HepG2 (cell line): ENCODE measurements at regions not wholly inside any gene's neighbourhood (a gene's known extent, or its start where the extent isn't known, plus 50 kb on each side); places are given as distances from the start of the nearest gene placed in this dataset.

Experiments
- ATAC-seq: fragments of 200-7000 bp; cut with Tn5 transposase; 3 replicates; pipeline ENCODE4 v1.9.1; 2020; ENCODE audit warnings: mild to moderate bottlenecking, moderate library complexity
- BruUV-seq: library from RNA; stranded (reverse); fragments of 400-500 nt; replicated peaks from 2 replicates; lab custom pipeline; 2021; lab: Mats Ljungman, UMichigan
- CTCF ChIA-PET: fragments of 300-600 bp; formaldehyde crosslinking; extraction: SDS; loops from one replicate; lab custom pipeline; 2021; ENCODE audit warnings: low total read pairs, inconsistent platforms, low intra/inter-chr PET ratio; lab: Yijun Ruan, JAX
- POLR2A ChIA-PET: fragments of 350-600 bp; sonication (Branson Sonifier 250); formaldehyde crosslinking; loops from one replicate; lab custom pipeline; 2020; ENCODE audit warnings: antibody characterized with exemption, inconsistent platforms; lab: Yijun Ruan, JAX
- DNase-seq: peaks from one replicate; pipeline ENCODE4 v3.0.0-alpha.2; 2015; ENCODE audit warnings: low spot score
- FAIRE-seq: peaks from 3 replicates; lab custom pipeline; 2011; peaks lifted over from hg19 to GRCh38; lab: Jason Lieb, UNC
- H2AFZ ChIP-seq: one replicate; pipeline ENCODE4 v1.6.1; 2011; ENCODE audit warnings: low read length, inconsistent platforms
- H3K27ac ChIP-seq: fragments of 300-600 bp; 3 replicates; pipeline ENCODE4 v1.8.0; 2011; ENCODE audit warnings: mixed run types, mild to moderate bottlenecking, mixed read lengths, low read length, inconsistent platforms; ENCODE audit not compliant: insufficient read depth; ENCODE audit errors: extremely low read length
- H3K27me3 ChIP-seq, 2 experiments: fragments of 200-600 bp in 1 of 2; 2 replicates in 1 of 2; 3 replicates in 1 of 2; pipeline versions ENCODE4 v1.6.0 to v1.8.0; 2011; ENCODE audit warnings: low read length in 2 of 2, mild to moderate bottlenecking in 2 of 2, moderate library complexity in 2 of 2, inconsistent platforms in 1 of 2; ENCODE audit not compliant: insufficient read depth in 2 of 2, control insufficient read depth in 1 of 2
- H3K36me3 ChIP-seq, 2 experiments: fragments of 200-600 bp in 1 of 2; replicated peaks in 1 of 2; 2 replicates in 1 of 2; 3 replicates in 1 of 2; pipeline versions ENCODE4 v1.5.1 to v1.8.0; 2011; ENCODE audit warnings: low read length in 2 of 2, inconsistent platforms in 1 of 2; ENCODE audit not compliant: insufficient read depth in 2 of 2, control insufficient read depth in 1 of 2
- H3K4me1 ChIP-seq: 2 replicates; pipeline ENCODE4 v1.5.1; 2012; ENCODE audit warnings: low read length, inconsistent platforms; ENCODE audit not compliant: insufficient read depth
- H3K4me2 ChIP-seq: 2 replicates; pipeline ENCODE4 v1.6.0; 2011; ENCODE audit warnings: low read depth, low read length, inconsistent platforms
- H3K4me3 ChIP-seq, 3 experiments: fragments of 200-600 bp in 1 of 3; sonication (generic), shearing (Covaris generic) in 1 of 3; replicated peaks in 1 of 3; 2 replicates each; pipeline ENCODE4 v1.5.1; 2011 to 2016; ENCODE audit warnings: low read length in 3 of 3, inconsistent platforms in 2 of 3, low read depth in 2 of 3, mild to moderate bottlenecking in 2 of 3, control low read depth in 1 of 3, mixed read lengths in 1 of 3; ENCODE audit not compliant: insufficient read depth in 1 of 3
- H3K79me2 ChIP-seq: one replicate; pipeline ENCODE4 v1.6.1; 2011; ENCODE audit warnings: low read length, inconsistent platforms; ENCODE audit not compliant: insufficient read depth
- H3K9ac ChIP-seq: 2 replicates; pipeline ENCODE4 v1.6.0; 2011; ENCODE audit warnings: mild to moderate bottlenecking, low read depth, low read length, inconsistent platforms; ENCODE audit not compliant: insufficient read depth
- H3K9me3 ChIP-seq: 2 replicates; pipeline ENCODE4 v1.5.1; 2012; ENCODE audit warnings: mild to moderate bottlenecking, low read length
- H4K20me1 ChIP-seq: 2 replicates; pipeline ENCODE4 v1.6.0; 2011; ENCODE audit warnings: inconsistent platforms, mild to moderate bottlenecking, low read length, moderate library complexity; ENCODE audit not compliant: insufficient read depth
- MAFF ChIP-seq: IDR thresholded peaks from 2 replicates; pipeline ENCODE4 v1.6.1; 2011; ENCODE audit warnings: low read depth, low read length, improper control_type of control experiment
- MAFK ChIP-seq, 2 experiments: IDR thresholded peaks in 1 of 2; conservative IDR thresholded peaks in 1 of 2; 2 replicates each; pipeline ENCODE4 v1.6.1; 2011; ENCODE audit warnings: improper control_type of control experiment in 2 of 2, low read length in 2 of 2
- NONO ChIP-seq, 2 experiments: fragments of 450-650 bp in 1 of 2; sonication (generic) in 1 of 2; formaldehyde crosslinking in 1 of 2; IDR thresholded peaks in 1 of 2; conservative IDR thresholded peaks in 1 of 2; 2 replicates each; pipeline versions ENCODE4 v1.6.1 to v1.8.0; 2017 to 2022; ENCODE audit warnings: mild to moderate bottlenecking in 1 of 2, missing genetic modification reagents in 1 of 2, moderate library complexity in 1 of 2
- RFX3 ChIP-seq: IDR thresholded peaks from 2 replicates; pipeline ENCODE4 v1.6.1; 2016; ENCODE audit warnings: missing biosample characterization, missing genetic modification reagents
- SIN3A ChIP-seq: IDR thresholded peaks from 2 replicates; pipeline ENCODE4 v1.6.1; 2011; ENCODE audit warnings: low read depth, mild to moderate bottlenecking, control low read depth, low read length, borderline replicate concordance
- ZKSCAN8 ChIP-seq: IDR thresholded peaks from 2 replicates; pipeline ENCODE4 v1.6.1; 2016; ENCODE audit warnings: borderline replicate concordance, missing genetic modification reagents, missing compliant biosample characterization
- ZNF274 ChIP-seq: sonication (generic); formaldehyde crosslinking; IDR thresholded peaks from 2 replicates; pipeline ENCODE4 v1.5.1; 2020; ENCODE audit warnings: mild to moderate bottlenecking, missing genetic modification reagents
- ZNF431 ChIP-seq: sonication (generic); formaldehyde crosslinking; IDR thresholded peaks from 2 replicates; pipeline ENCODE4 v1.9.0; 2022; ENCODE audit warnings: missing genetic modification reagents, low read depth, mild to moderate bottlenecking, borderline replicate concordance
- ZSCAN29 ChIP-seq: sonication (generic); formaldehyde crosslinking; conservative IDR thresholded peaks from 2 replicates; pipeline ENCODE4 v1.4.0; 2020; ENCODE audit warnings: mild to moderate bottlenecking, missing genetic modification reagents
- in situ Hi-C: cut with HindIII; loops from 2 replicates; pipeline ENCODE4 v1.10.0; 2017; ENCODE audit warnings: low pct_unique_long_range_greater_than_20kb; ENCODE audit not compliant: extremely low pct_ligation_motif_present
- intact Hi-C: fragments of 100-400 bp; cut with micrococcal nuclease; formaldehyde crosslinking; loops from one replicate; pipeline ENCODE4 v1.10.0; 2022; ENCODE audit not compliant: unreplicated experiment
- TF ChIP-seq, protein P1 (sequence below): sonication (generic); formaldehyde crosslinking; IDR thresholded peaks from 2 replicates; pipeline ENCODE4 v1.4.0; 2020; ENCODE audit warnings: missing genetic modification reagents
- TF ChIP-seq, protein P2 (sequence below): sonication (generic); formaldehyde crosslinking; IDR thresholded peaks from 2 replicates; pipeline ENCODE4 v1.4.0; 2020; ENCODE audit warnings: mild to moderate bottlenecking, missing genetic modification reagents

DNA sequence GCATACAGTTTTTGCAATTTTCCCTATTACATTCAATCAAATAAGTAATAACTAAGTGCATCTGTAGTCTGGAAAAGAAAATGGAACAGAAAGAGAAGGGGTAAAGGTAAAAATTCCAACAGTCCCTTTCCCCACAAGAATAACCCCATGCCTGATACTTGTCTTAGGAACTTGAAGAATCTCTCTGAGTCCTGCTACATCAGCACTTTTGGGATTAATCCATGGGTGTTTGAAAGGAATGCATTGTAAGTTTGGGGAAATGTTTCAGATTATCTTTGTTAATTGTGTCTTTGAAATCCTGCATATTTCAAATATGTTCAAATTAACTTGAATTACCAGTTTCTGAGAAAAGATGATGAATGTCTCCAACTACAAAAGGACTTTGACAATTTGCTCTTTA, 667.3 kb upstream of the PRKX start:
- H4K20me1 ChIP-seq = no peaks in the 10 kb centered on the region
- no peak overlapping the region for H3K4me2 ChIP-seq
- ATAC-seq (no peak), DNase-seq (no peak), FAIRE-seq (no peak)
- POLR2A ChIA-PET = no interaction called here
- in situ Hi-C loops (no loop called here), intact Hi-C loops (no loop called here)
- H3K36me3 ChIP-seq = no peaks in the 10 kb centered on the region
- no peaks in the 10 kb centered on the region for H3K27me3 ChIP-seq
- H3K27ac ChIP-seq = no peak overlapping the region
- CTCF ChIA-PET = no interaction called here
- no peaks in the 10 kb centered on the region for H3K4me1 ChIP-seq
- no peak overlapping the region for H3K4me3 ChIP-seq
- H3K9me3 ChIP-seq = peaks cover 13% of the 10 kb centered on the region
- no TSS peak for BruUV-seq
- 0 out of 2 replicates have a peak, but pooled peaks have one; percentile 3 for TF ChIP-seq MAFF
- TF ChIP-seq, protein P1, sequence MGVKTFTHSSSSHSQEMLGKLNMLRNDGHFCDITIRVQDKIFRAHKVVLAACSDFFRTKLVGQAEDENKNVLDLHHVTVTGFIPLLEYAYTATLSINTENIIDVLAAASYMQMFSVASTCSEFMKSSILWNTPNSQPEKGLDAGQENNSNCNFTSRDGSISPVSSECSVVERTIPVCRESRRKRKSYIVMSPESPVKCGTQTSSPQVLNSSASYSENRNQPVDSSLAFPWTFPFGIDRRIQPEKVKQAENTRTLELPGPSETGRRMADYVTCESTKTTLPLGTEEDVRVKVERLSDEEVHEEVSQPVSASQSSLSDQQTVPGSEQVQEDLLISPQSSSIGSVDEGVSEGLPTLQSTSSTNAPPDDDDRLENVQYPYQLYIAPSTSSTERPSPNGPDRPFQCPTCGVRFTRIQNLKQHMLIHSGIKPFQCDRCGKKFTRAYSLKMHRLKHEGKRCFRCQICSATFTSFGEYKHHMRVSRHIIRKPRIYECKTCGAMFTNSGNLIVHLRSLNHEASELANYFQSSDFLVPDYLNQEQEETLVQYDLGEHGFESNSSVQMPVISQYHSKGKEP (CRISPR knock-in tag) = no peak
- no peak for TF ChIP-seq ZNF431 (CRISPR knock-in tag)
- peak in 1 of 2 experiments; percentile 38; a peak in 1 of 4 replicates for TF ChIP-seq MAFK (conservative IDR thresholded peaks at IDR 0.05 in 1 of 2, IDR thresholded peaks at IDR 0.05 in 1 of 2; ENCODE audit: low read length in 2 of 2)
- no peak for TF ChIP-seq ZNF274
- TF ChIP-seq ZSCAN29 (CRISPR knock-in tag) = no peak
- TF ChIP-seq ZKSCAN8 (CRISPR knock-in tag) = no peak
- no peak for TF ChIP-seq RFX3 (CRISPR knock-in tag)
- TF ChIP-seq, protein P2, sequence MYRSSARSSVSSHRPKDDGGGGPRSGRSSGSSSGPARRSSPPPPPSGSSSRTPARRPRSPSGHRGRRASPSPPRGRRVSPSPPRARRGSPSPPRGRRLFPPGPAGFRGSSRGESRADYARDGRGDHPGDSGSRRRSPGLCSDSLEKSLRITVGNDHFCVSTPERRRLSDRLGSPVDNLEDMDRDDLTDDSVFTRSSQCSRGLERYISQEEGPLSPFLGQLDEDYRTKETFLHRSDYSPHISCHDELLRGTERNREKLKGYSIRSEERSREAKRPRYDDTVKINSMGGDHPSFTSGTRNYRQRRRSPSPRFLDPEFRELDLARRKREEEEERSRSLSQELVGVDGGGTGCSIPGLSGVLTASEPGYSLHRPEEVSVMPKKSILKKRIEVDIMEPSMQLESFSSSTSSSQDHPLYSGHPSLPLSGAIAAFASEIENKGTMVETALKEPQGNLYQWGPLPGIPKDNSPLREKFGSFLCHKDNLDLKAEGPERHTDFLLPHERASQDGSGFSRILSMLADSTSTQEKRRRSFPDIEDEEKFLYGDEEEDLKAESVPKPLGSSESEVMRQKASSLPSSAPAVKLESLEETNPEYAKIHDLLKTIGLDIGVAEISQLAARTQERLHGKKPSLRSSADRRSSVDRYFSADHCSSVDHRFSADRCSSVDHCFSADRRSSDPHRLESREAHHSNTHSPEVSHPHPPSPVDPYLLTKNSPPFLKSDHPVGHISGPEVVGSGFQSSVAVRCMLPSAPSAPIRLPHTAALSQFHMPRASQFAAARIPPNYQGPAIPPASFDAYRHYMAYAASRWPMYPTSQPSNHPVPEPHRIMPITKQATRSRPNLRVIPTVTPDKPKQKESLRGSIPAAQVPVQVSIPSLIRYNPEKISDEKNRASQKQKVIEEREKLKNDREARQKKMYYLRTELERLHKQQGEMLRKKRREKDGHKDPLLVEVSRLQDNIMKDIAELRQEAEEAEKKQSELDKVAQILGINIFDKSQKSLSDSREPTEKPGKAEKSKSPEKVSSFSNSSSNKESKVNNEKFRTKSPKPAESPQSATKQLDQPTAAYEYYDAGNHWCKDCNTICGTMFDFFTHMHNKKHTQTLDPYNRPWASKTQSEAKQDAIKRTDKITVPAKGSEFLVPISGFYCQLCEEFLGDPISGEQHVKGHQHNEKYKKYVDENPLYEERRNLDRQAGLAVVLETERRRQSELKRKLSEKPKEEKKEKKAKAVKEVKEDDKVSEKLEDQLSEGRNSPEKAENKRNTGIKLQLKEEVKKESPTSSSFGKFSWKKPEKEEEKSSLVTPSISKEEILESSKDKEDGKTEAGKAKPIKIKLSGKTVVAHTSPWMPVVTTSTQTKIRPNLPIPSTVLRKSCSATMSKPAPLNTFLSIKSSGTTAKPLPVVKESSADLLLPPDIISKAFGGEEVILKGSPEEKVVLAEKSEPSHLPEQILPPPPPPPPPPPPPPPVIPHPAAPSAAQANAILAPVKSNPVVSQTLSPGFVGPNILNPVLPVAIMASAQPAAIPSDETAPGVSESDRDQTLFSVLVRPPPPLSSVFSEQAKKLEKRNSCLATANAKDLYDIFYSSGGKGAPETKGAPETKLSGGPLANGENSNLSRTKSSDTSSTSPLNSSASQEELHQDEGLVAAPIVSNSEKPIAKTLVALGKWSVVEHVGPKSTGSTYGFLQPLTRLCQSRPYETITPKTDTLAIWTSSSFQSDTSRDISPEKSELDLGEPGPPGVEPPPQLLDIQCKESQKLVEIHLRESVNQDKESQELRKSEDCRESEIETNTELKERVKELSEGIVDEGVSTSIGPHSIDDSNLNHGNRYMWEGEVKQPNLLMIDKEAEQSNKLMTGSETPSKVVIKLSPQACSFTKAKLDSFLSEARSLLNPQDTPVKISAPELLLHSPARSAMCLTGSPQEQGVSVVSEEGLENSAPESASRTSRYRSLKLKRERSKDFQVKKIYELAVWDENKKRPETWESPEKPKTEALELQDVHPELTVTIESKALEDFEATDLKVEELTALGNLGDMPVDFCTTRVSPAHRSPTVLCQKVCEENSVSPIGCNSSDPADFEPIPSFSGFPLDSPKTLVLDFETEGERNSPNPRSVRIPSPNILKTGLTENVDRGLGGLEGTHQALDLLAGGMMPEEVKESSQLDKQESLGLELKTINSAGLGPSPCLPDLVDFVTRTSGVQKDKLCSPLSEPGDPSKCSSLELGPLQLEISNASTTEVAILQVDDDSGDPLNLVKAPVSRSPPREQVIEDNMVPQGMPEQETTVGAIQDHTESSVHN (CRISPR knock-in tag) = no peak
- no peak for TF ChIP-seq NONO (IDR thresholded peaks at IDR 0.05)
- TF ChIP-seq NONO (CRISPR knock-in tag; conservative IDR thresholded peaks at IDR 0.05) = no peak
- TF ChIP-seq SIN3A = no peak
- no peaks in the 10 kb centered on the region for H3K79me2 ChIP-seq
- no peak overlapping the region for H3K9ac ChIP-seq
- H2AFZ ChIP-seq = no peak overlapping the region
